ENCODE measurements at regions not wholly inside any gene's neighbourhood (a gene's known extent, or its start where the extent isn't known, plus 50 kb on each side); places are given as distances from the start of the nearest gene placed in this dataset.

GRCh38 chr5:118556792-118557191, 431.6 kb downstream of the DTWD2 start:
- H3K27ac ChIP-seq: no peak overlapping the region
- DNase-seq (ENCODE audit: low read depth, low spot score): no peak

- no peak overlapping the region for H3K27ac ChIP-seq
- no peak for DNase-seq (ENCODE audit: low read depth, low spot score)
These were observed 432.6 kb downstream of the DTWD2 start for GRCh38 chr5:118555727-118556126.

- no peak for DNase-seq (ENCODE audit: low read depth, low spot score)
These were observed 433.4 kb downstream of the DTWD2 start for GRCh38 chr5:118554981-118555380.

GRCh38 chr5:118554241-118554640, 434.1 kb downstream of the DTWD2 start:
- DNase-seq (ENCODE audit: low read depth, low spot score): no peak
- H3K27ac ChIP-seq: no peak overlapping the region

More at GRCh38 chr5:118554981-118555380, 433.4 kb downstream of the DTWD2 start:
- H3K27ac ChIP-seq: no peak overlapping the region

- no peak overlapping the region for H3K27ac ChIP-seq
- no peak for DNase-seq (ENCODE audit: low read depth, low spot score)
These were observed 434.7 kb downstream of the DTWD2 start for GRCh38 chr5:118553662-118554061.

GRCh38 chr5:118552731-118553360, 435.5 kb downstream of the DTWD2 start:
- no peak overlapping the region for H3K27ac ChIP-seq
- no peak for DNase-seq (ENCODE audit: low read depth, low spot score)

- DNase-seq (ENCODE audit: low read depth, low spot score): no peak
- no peak overlapping the region for H3K27ac ChIP-seq
These were observed 436.2 kb downstream of the DTWD2 start for GRCh38 chr5:118552146-118552545.

- DNase-seq (ENCODE audit: low read depth, low spot score): no peak
- no peak overlapping the region for H3K27ac ChIP-seq
These were observed 436.6 kb downstream of the DTWD2 start for GRCh38 chr5:118551716-118552115.

- DNase-seq (ENCODE audit: low read depth, low spot score): no peak
- no peak overlapping the region for H3K27ac ChIP-seq
These were observed 437.3 kb downstream of the DTWD2 start for GRCh38 chr5:118551031-118551430.

GRCh38 chr5:118548761-118549720, 439.3 kb downstream of the DTWD2 start:
- no peak overlapping the region for H3K27ac ChIP-seq
- DNase-seq (ENCODE audit: low read depth, low spot score): peak; percentile 10

GRCh38 chr5:118545470-118545869, 442.9 kb downstream of the DTWD2 start:
- no peak for DNase-seq (ENCODE audit: low read depth, low spot score)
- H3K27ac ChIP-seq: no peak overlapping the region

GRCh38 chr5:118544887-118545449, 443.4 kb downstream of the DTWD2 start:
- no peak overlapping the region for H3K27ac ChIP-seq
- DNase-seq (ENCODE audit: low read depth, low spot score): no peak

- H3K27ac ChIP-seq: no peak overlapping the region
- DNase-seq (ENCODE audit: low read depth, low spot score): no peak
These were observed 454.4 kb downstream of the DTWD2 start for GRCh38 chr5:118533923-118534322.

- H3K27ac ChIP-seq: no peak overlapping the region
- DNase-seq (ENCODE audit: low read depth, low spot score): no peak
These were observed 455.2 kb downstream of the DTWD2 start for GRCh38 chr5:118533156-118533555.

GRCh38 chr5:118531276-118531675, 457.1 kb downstream of the DTWD2 start:
- no peak overlapping the region for H3K27ac ChIP-seq
- no peak for DNase-seq (ENCODE audit: low read depth, low spot score)

GRCh38 chr5:118529361-118530144, 458.8 kb downstream of the DTWD2 start:
- no peak overlapping the region for H3K27ac ChIP-seq
- DNase-seq (ENCODE audit: low read depth, low spot score): no peak

- H3K27ac ChIP-seq: no peak overlapping the region
- no peak for DNase-seq (ENCODE audit: low read depth, low spot score)
These were observed 465.7 kb downstream of the DTWD2 start for GRCh38 chr5:118522626-118523025.

GRCh38 chr5:118520771-118521415, 467.5 kb downstream of the DTWD2 start:
- H3K27ac ChIP-seq: no peak overlapping the region
- no peak for DNase-seq (ENCODE audit: low read depth, low spot score)

GRCh38 chr5:118519466-118519865, 468.9 kb downstream of the DTWD2 start:
- no peak overlapping the region for H3K27ac ChIP-seq

GRCh38 chr5:118518720-118519119, 469.6 kb downstream of the DTWD2 start:
- no peak for DNase-seq (ENCODE audit: low read depth, low spot score)
- no peak overlapping the region for H3K27ac ChIP-seq

More at GRCh38 chr5:118519466-118519865, 468.9 kb downstream of the DTWD2 start:
- DNase-seq (ENCODE audit: low read depth, low spot score): no peak

All from epithelial cell of prostate (primary cell).